ENCODE measurements at regions not wholly inside any gene's neighbourhood (a gene's known extent, or its start where the extent isn't known, plus 50 kb on each side); places are given as distances from the start of the nearest gene placed in this dataset.

GRCh38 chr15:37788330-37788729, 146.1 kb upstream of the TMCO5A start:
- no peaks in the 10 kb centered on the region for H3K27me3 Mint-ChIP-seq (ENCODE audit: unreplicated experiment)
- no peak for TF ChIP-seq CTCF (IDR thresholded peaks at IDR 0.05)
- no peak overlapping the region for H3K4me3 Mint-ChIP-seq (ENCODE audit: unreplicated experiment)
- H3K9me3 Mint-ChIP-seq (ENCODE audit: unreplicated experiment) = no peaks in the 10 kb centered on the region
- no peaks in the 10 kb centered on the region for H3K36me3 Mint-ChIP-seq (ENCODE audit: unreplicated experiment)
- H3K4me1 Mint-ChIP-seq (ENCODE audit: unreplicated experiment) = peaks cover 6% of the 10 kb centered on the region
- DNase-seq (ENCODE audit: extremely low spot score, unreplicated experiment) = no peak
- H3K27ac Mint-ChIP-seq (ENCODE audit: unreplicated experiment) = no peak overlapping the region

GRCh38 chr15:37788767-37789396, 145.6 kb upstream of the TMCO5A start:
- Mint-ChIP-seq H3K4me1 (ENCODE audit: unreplicated experiment) (peaks cover 6% of the 10 kb centered on the region), H3K27me3 (ENCODE audit: unreplicated experiment) (no peaks in the 10 kb centered on the region), H3K36me3 (ENCODE audit: unreplicated experiment) (no peaks in the 10 kb centered on the region), H3K27ac (ENCODE audit: unreplicated experiment) (no peak overlapping the region), H3K4me3 (ENCODE audit: unreplicated experiment) (no peak overlapping the region), H3K9me3 (ENCODE audit: unreplicated experiment) (no peaks in the 10 kb centered on the region)
- no peak for TF ChIP-seq CTCF (IDR thresholded peaks at IDR 0.05)
- DNase-seq (ENCODE audit: extremely low spot score, unreplicated experiment) = no peak

GRCh38 chr15:37789397-37789786, 145.0 kb upstream of the TMCO5A start:
- no peak overlapping the region for H3K4me3 Mint-ChIP-seq (ENCODE audit: unreplicated experiment)
- peaks cover 6% of the 10 kb centered on the region for H3K4me1 Mint-ChIP-seq (ENCODE audit: unreplicated experiment)
- TF ChIP-seq CTCF (IDR thresholded peaks at IDR 0.05) = no peak
- H3K36me3 Mint-ChIP-seq (ENCODE audit: unreplicated experiment) = no peaks in the 10 kb centered on the region
- H3K27me3 Mint-ChIP-seq (ENCODE audit: unreplicated experiment) = no peaks in the 10 kb centered on the region
- no peaks in the 10 kb centered on the region for H3K9me3 Mint-ChIP-seq (ENCODE audit: unreplicated experiment)
- DNase-seq (ENCODE audit: extremely low spot score, unreplicated experiment) = no peak
- H3K27ac Mint-ChIP-seq (ENCODE audit: unreplicated experiment) = no peak overlapping the region

GRCh38 chr15:37789881-37790280, 144.6 kb upstream of the TMCO5A start:
- DNase-seq (ENCODE audit: extremely low spot score, unreplicated experiment) = no peak
- Mint-ChIP-seq H3K36me3 (ENCODE audit: unreplicated experiment) (no peaks in the 10 kb centered on the region), H3K9me3 (ENCODE audit: unreplicated experiment) (no peaks in the 10 kb centered on the region), H3K27ac (ENCODE audit: unreplicated experiment) (no peak overlapping the region), H3K4me3 (ENCODE audit: unreplicated experiment) (no peak overlapping the region), H3K27me3 (ENCODE audit: unreplicated experiment) (no peaks in the 10 kb centered on the region), H3K4me1 (ENCODE audit: unreplicated experiment) (peaks cover 6% of the 10 kb centered on the region)
- TF ChIP-seq CTCF (IDR thresholded peaks at IDR 0.05) = no peak

- peaks cover 4% of the 10 kb centered on the region for H3K27me3 Mint-ChIP-seq (ENCODE audit: unreplicated experiment)
- no peak for TF ChIP-seq CTCF (IDR thresholded peaks at IDR 0.05)
- DNase-seq (ENCODE audit: extremely low spot score, unreplicated experiment) = no peak
- no peak overlapping the region for H3K27ac Mint-ChIP-seq (ENCODE audit: unreplicated experiment)
- peaks cover 6% of the 10 kb centered on the region for H3K4me1 Mint-ChIP-seq (ENCODE audit: unreplicated experiment)
- no peaks in the 10 kb centered on the region for H3K36me3 Mint-ChIP-seq (ENCODE audit: unreplicated experiment)
- H3K4me3 Mint-ChIP-seq (ENCODE audit: unreplicated experiment) = no peak overlapping the region
- no peaks in the 10 kb centered on the region for H3K9me3 Mint-ChIP-seq (ENCODE audit: unreplicated experiment)
These were observed 142.7 kb upstream of the TMCO5A start for GRCh38 chr15:37791693-37792092.

Measured in osteocyte (in vitro differentiated cells).